ENCODE measurements at regions not wholly inside any gene's neighbourhood (a gene's known extent, or its start where the extent isn't known, plus 50 kb on each side); places are given as distances from the start of the nearest gene placed in this dataset.

DNA sequence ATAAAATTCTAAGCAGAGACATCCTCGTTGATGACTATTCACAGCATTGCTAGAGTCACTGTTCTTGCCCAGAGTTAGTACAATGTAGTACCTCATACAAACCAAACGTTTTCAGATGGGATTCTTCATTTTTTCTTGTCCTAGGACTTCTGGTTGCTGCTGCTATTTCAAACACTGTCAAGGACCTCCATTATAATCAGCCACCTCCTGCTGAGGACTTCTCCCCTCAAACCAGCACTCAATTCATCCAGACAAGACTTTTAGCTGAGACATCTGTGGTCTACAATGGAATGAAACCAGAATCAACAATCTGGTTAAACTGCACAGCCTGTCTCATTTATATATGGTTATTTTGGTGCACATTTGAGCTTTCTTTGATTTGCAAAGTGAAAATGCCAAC lies 1008.8 kb downstream of the STPG2 start:
- TF ChIP-seq FOXM1 (IDR thresholded peaks at IDR 0.05; ENCODE audit: borderline replicate concordance, low read depth) (no peak), RAD21 (IDR thresholded peaks at IDR 0.05; ENCODE audit: low read depth) (no peak), YY1 (IDR thresholded peaks at IDR 0.05; ENCODE audit: low read depth) (no peak), CEBPB (IDR thresholded peaks at IDR 0.05) (no peak), TCF12 (IDR thresholded peaks at IDR 0.05; ENCODE audit: low read depth) (no peak), TAF1 (IDR thresholded peaks at IDR 0.05; ENCODE audit: low read depth) (no peak)
- TF ChIP-seq, protein P1, sequence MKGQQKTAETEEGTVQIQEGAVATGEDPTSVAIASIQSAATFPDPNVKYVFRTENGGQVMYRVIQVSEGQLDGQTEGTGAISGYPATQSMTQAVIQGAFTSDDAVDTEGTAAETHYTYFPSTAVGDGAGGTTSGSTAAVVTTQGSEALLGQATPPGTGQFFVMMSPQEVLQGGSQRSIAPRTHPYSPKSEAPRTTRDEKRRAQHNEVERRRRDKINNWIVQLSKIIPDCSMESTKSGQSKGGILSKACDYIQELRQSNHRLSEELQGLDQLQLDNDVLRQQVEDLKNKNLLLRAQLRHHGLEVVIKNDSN (IDR thresholded peaks at IDR 0.05) = no peak

Measured in Ishikawa (cell line).